IMR-90 (cell line): ENCODE measurements at regions not wholly inside any gene's neighbourhood (a gene's known extent, or its start where the extent isn't known, plus 50 kb on each side); places are given as distances from the start of the nearest gene placed in this dataset.

ENCODE experiments used
- ATAC-seq: fragments of 200-7000 bp; cut with Tn5 transposase; 2 replicates; pipeline ENCODE4 v1.9.1; 2020; ENCODE audit warnings: low read depth, mild to moderate bottlenecking, moderate library complexity
- BruUV-seq: library from RNA; stranded (reverse); fragments of 400-500 nt; replicated peaks from 2 replicates; lab custom pipeline; 2021; lab: Mats Ljungman, UMichigan
- CTCF ChIA-PET: fragments of 300-600 bp; formaldehyde crosslinking; extraction: SDS; loops from one replicate; lab custom pipeline; 2021; ENCODE audit warnings: antibody characterized with exemption; lab: Yijun Ruan, JAX
- POLR2A ChIA-PET: fragments of 300-600 bp; sonication (Branson Sonifier 250); formaldehyde crosslinking; loops from one replicate; lab custom pipeline; 2022; ENCODE audit warnings: antibody characterized with exemption; ENCODE audit not compliant: unreplicated experiment; lab: Charles Lee
- DNase-seq: peaks from one replicate; pipeline ENCODE4 v3.0.0; 2013
- H2AFZ ChIP-seq: replicated peaks from 2 replicates; pipeline ENCODE3; 2013; ENCODE audit warnings: low read length, mild to moderate bottlenecking; ENCODE audit not compliant: poor library complexity
- H2AK5ac ChIP-seq: 2 replicates; pipeline ENCODE4 v1.6.1; 2013; ENCODE audit warnings: low read depth, low read length, inconsistent platforms
- H2AK9ac ChIP-seq: replicated peaks from 2 replicates; pipeline ENCODE3; 2013; ENCODE audit warnings: mild to moderate bottlenecking, low read depth, low read length, moderate library complexity; ENCODE audit not compliant: poor library complexity
- H2BK120ac ChIP-seq: 2 replicates; pipeline ENCODE4 v1.6.1; 2013; ENCODE audit warnings: low read depth, low read length, inconsistent platforms
- H2BK15ac ChIP-seq: 3 replicates; pipeline ENCODE4 v1.6.1; 2013; ENCODE audit warnings: low read depth, low read length, inconsistent platforms
- H2BK20ac ChIP-seq: 2 replicates; pipeline ENCODE4 v1.6.1; 2013; ENCODE audit warnings: low read depth, mild to moderate bottlenecking, inconsistent platforms, low read length, moderate library complexity
- H2BK5ac ChIP-seq: 2 replicates; pipeline ENCODE4 v1.6.1; 2013; ENCODE audit warnings: mild to moderate bottlenecking, low read depth, low read length, inconsistent platforms; ENCODE audit not compliant: poor library complexity, severe bottlenecking
- H3K14ac ChIP-seq: replicated peaks from 2 replicates; pipeline ENCODE4 v1.6.1; 2013; ENCODE audit warnings: low read depth, low read length, inconsistent platforms
- H3K18ac ChIP-seq: 2 replicates; pipeline ENCODE4 v1.6.1; 2013; ENCODE audit warnings: low read depth, low read length, control low read depth
- H3K23ac ChIP-seq: 2 replicates; pipeline ENCODE4 v1.6.1; 2013; ENCODE audit warnings: low read depth, low read length, inconsistent platforms
- H3K27ac ChIP-seq: 2 replicates; pipeline ENCODE4 v1.5.1; 2013; ENCODE audit warnings: mild to moderate bottlenecking, control low read depth, low read length; ENCODE audit not compliant: insufficient read depth
- H3K27me3 ChIP-seq: 2 replicates; pipeline ENCODE4 v1.6.1; 2013; ENCODE audit warnings: low read length; ENCODE audit not compliant: control insufficient read depth, insufficient read depth
- H3K36me3 ChIP-seq: 2 replicates; pipeline ENCODE4 v1.6.1; 2013; ENCODE audit warnings: low read length, mixed read lengths; ENCODE audit not compliant: control insufficient read depth, insufficient read depth
- H3K4ac ChIP-seq: 2 replicates; pipeline ENCODE4 v1.6.1; 2013; ENCODE audit warnings: low read depth, low read length, inconsistent platforms
- H3K4me1 ChIP-seq: 2 replicates; pipeline ENCODE4 v1.6.1; 2013; ENCODE audit warnings: low read length, mixed read lengths; ENCODE audit not compliant: control insufficient read depth, insufficient read depth
- H3K4me2 ChIP-seq: 2 replicates; pipeline ENCODE4 v1.6.1; 2013; ENCODE audit warnings: low read depth, mild to moderate bottlenecking, control low read depth, low read length, moderate library complexity
- H3K4me3 ChIP-seq: 2 replicates; pipeline ENCODE4 v1.5.1; 2013; ENCODE audit warnings: low read depth, mild to moderate bottlenecking, control low read depth, low read length, moderate library complexity; ENCODE audit not compliant: insufficient read depth
- H3K56ac ChIP-seq: 2 replicates; pipeline ENCODE4 v1.6.1; 2013; ENCODE audit warnings: low read length, inconsistent platforms; ENCODE audit not compliant: insufficient read depth; ENCODE audit errors: extremely low read depth
- H3K79me1 ChIP-seq, 2 experiments: 2 replicates each; pipeline ENCODE4 v1.6.1; 2013; ENCODE audit warnings: low read length in 2 of 2, inconsistent platforms in 1 of 2, low read depth in 1 of 2
- H3K9ac ChIP-seq: 2 replicates; pipeline ENCODE4 v1.6.1; 2013; ENCODE audit warnings: low read depth, low read length, control low read depth
- H3K9me1 ChIP-seq: 2 replicates; pipeline ENCODE4 v1.6.1; 2013; ENCODE audit warnings: low read length, inconsistent platforms; ENCODE audit not compliant: insufficient read depth
- H3K9me3 ChIP-seq: 2 replicates; pipeline ENCODE4 v1.6.1; 2013; ENCODE audit warnings: low read length; ENCODE audit not compliant: control insufficient read depth, insufficient read depth
- H4K20me1 ChIP-seq: 2 replicates; pipeline ENCODE4 v1.6.1; 2013; ENCODE audit warnings: low read length, inconsistent platforms; ENCODE audit not compliant: insufficient read depth
- H4K5ac ChIP-seq: 2 replicates; pipeline ENCODE4 v1.6.1; 2013; ENCODE audit warnings: mild to moderate bottlenecking, low read depth, low read length, control low read depth
- H4K8ac ChIP-seq, 2 experiments: 2 replicates each; pipeline ENCODE4 v1.6.1; 2013; ENCODE audit warnings: low read depth in 2 of 2, low read length in 2 of 2, control low read depth in 1 of 2, inconsistent platforms in 1 of 2
- H4K91ac ChIP-seq: 2 replicates; pipeline ENCODE4 v1.6.1; 2013; ENCODE audit warnings: low read depth, low read length, inconsistent platforms; ENCODE audit not compliant: insufficient read depth
- BHLHE40 ChIP-seq: fragments of 150-350 bp; IDR thresholded peaks from 2 replicates; pipeline ENCODE4 v1.6.1; 2016; ENCODE audit warnings: mild to moderate bottlenecking, low read depth, low read length
- CEBPB ChIP-seq: IDR thresholded peaks from 2 replicates; pipeline ENCODE4 v1.6.1; 2012; ENCODE audit warnings: low read depth, low read length, improper control_type of control experiment
- CHD1 ChIP-seq: IDR thresholded peaks from 2 replicates; pipeline ENCODE4 v1.6.1; 2012; ENCODE audit warnings: low read depth, low read length, improper control_type of control experiment
- CTCF ChIP-seq: conservative IDR thresholded peaks from 2 replicates; pipeline ENCODE4 v1.5.1; 2012; ENCODE audit warnings: mild to moderate bottlenecking, low read depth, low read length, improper control_type of control experiment
- ELK1 ChIP-seq: fragments of 150-350 bp; IDR thresholded peaks from 2 replicates; pipeline ENCODE4 v1.6.1; 2016; ENCODE audit warnings: low read depth, mild to moderate bottlenecking, low read length, moderate library complexity, borderline replicate concordance
- FOS ChIP-seq: fragments of 150-350 bp; IDR thresholded peaks from 2 replicates; pipeline ENCODE4 v1.6.1; 2016; ENCODE audit warnings: low read depth, low read length
- MAFK ChIP-seq: IDR thresholded peaks from 2 replicates; pipeline ENCODE4 v1.6.1; 2012; ENCODE audit warnings: low read depth, low read length, improper control_type of control experiment
- MAZ ChIP-seq: IDR thresholded peaks from 2 replicates; pipeline ENCODE4 v1.6.1; 2012; ENCODE audit warnings: low read depth, mild to moderate bottlenecking, low read length, improper control_type of control experiment, moderate library complexity, borderline replicate concordance
- MXI1 ChIP-seq: IDR thresholded peaks from 2 replicates; pipeline ENCODE4 v1.6.1; 2012; ENCODE audit warnings: low read depth, mild to moderate bottlenecking, low read length, moderate library complexity, borderline replicate concordance
- NFE2L2 ChIP-seq: fragments of 150-350 bp; IDR thresholded peaks from 2 replicates; pipeline ENCODE4 v1.6.1; 2016; ENCODE audit warnings: low read depth, mild to moderate bottlenecking, low read length
- POLR2A ChIP-seq: IDR thresholded peaks from 2 replicates; pipeline ENCODE4 v1.6.1; 2012; ENCODE audit warnings: mild to moderate bottlenecking, low read depth, low read length
- RCOR1 ChIP-seq: IDR thresholded peaks from 2 replicates; pipeline ENCODE4 v1.6.1; 2012; ENCODE audit warnings: mild to moderate bottlenecking, low read length, improper control_type of control experiment; ENCODE audit not compliant: insufficient replicate concordance
- RFX5 ChIP-seq: IDR thresholded peaks from 2 replicates; pipeline ENCODE4 v1.8.0; 2012; ENCODE audit warnings: low read depth, mild to moderate bottlenecking, low read length, moderate library complexity
- SMC3 ChIP-seq: fragments of 150-350 bp; IDR thresholded peaks from 2 replicates; pipeline ENCODE4 v1.6.1; 2016; ENCODE audit warnings: low read depth, mild to moderate bottlenecking, antibody characterized with exemption, low read length, moderate library complexity
- USF2 ChIP-seq: fragments of 150-350 bp; IDR thresholded peaks from 2 replicates; pipeline ENCODE4 v1.6.1; 2017; ENCODE audit warnings: mild to moderate bottlenecking, antibody characterized with exemption, low read length, low read depth
- WGBS, 2 experiments: methylation state at CpG; one replicate each; pipeline versions ENCODE4 v1.1.5 to v1.1.7; 2013; ENCODE audit warnings: missing lambda C conversion rate in 2 of 2; ENCODE audit not compliant: insufficient read length in 1 of 2; ENCODE audit errors: extremely low coverage in 2 of 2; 5-methylcytosine and 5-hydroxymethylcytosine counted together
- dilution Hi-C: fragments of 300-500 bp; cut with HindIII; formaldehyde crosslinking; loops from one replicate; pipeline ENCODE4 v1.14.3; 2018; ENCODE audit warnings: low sequenced_read_pairs; ENCODE audit not compliant: unreplicated experiment
- in situ Hi-C: fragments of 300-500 bp; cut with MboI; formaldehyde crosslinking; loops from 3 replicates; pipeline ENCODE4 v1.14.3; 2019; ENCODE audit warnings: low sequenced_read_pairs, inconsistent platforms, mixed read lengths
- intact Hi-C: fragments of 100-400 bp; cut with micrococcal nuclease; formaldehyde crosslinking; loops from 2 replicates; pipeline ENCODE4 v1.10.0; 2022

GRCh38 chr7:42611961-42612360 lies 299.9 kb downstream of the C7orf25 start:
- Histone ChIP-seq H3K27me3 (no peaks in the 10 kb centered on the region; the same call in 1 of the 2 replicates), H3K27ac (no peak overlapping the region), H4K91ac (no peak overlapping the region), H3K36me3 (no peaks in the 10 kb centered on the region), H4K5ac (no peak overlapping the region), H2BK20ac (no peak overlapping the region), H3K9me3 (no peaks in the 10 kb centered on the region), H3K9me1 (no peaks in the 10 kb centered on the region), H2BK120ac (no peak overlapping the region), H3K4ac (no peak overlapping the region), H3K9ac (no peak overlapping the region), H3K56ac (no peak overlapping the region), H2AK9ac (no peak overlapping the region), H3K18ac (no peak overlapping the region), H2AK5ac (no peak overlapping the region), H2BK5ac (no peak overlapping the region), H4K8ac (no peak overlapping the region), H4K20me1 (no peaks in the 10 kb centered on the region), H3K14ac (no peak overlapping the region), H2BK15ac (no peak overlapping the region), H3K79me1 (no peaks in the 10 kb centered on the region), H3K23ac (no peak overlapping the region), H3K4me1 (no peaks in the 10 kb centered on the region), H3K4me2 (no peak overlapping the region), H2AFZ (no peak overlapping the region), H3K4me3 (no peak overlapping the region)
- in situ Hi-C loops (no loop called here), intact Hi-C loops (no loop called here), dilution Hi-C loops (no loop called here)
- CTCF ChIA-PET = no interaction called here
- TF ChIP-seq MAFK (no peak), RFX5 (no peak), BHLHE40 (no peak), CHD1 (no peak), ELK1 (no peak), MAZ (no peak), RCOR1 (no peak), NFE2L2 (no peak), USF2 (no peak), POLR2A (no peak), SMC3 (no peak), CTCF (no peak), FOS (no peak), CEBPB (no peak), MXI1 (no peak)
- DNase-seq = no peak
- no CpG with 5 or more reads among the region's 1 CpG for WGBS, 2 experiments
- POLR2A ChIA-PET = no interaction called here
- BruUV-seq = no TSS peak
- ATAC-seq = no peak
